ENCODE measurements at regions not wholly inside any gene's neighbourhood (a gene's known extent, or its start where the extent isn't known, plus 50 kb on each side); places are given as distances from the start of the nearest gene placed in this dataset.
"Not testable (repeated sequence)": the region's sequence is repeated elsewhere in the genome, so short reads cannot be mapped to it uniquely, and the experiment has no call there.

- no peak for DNase-seq (ENCODE audit: low read depth)
Measured at GRCh38 chr16:64724339-64724738, 397.5 kb downstream of the CDH11 start.

GRCh38 chr16:64718486-64718885, 403.4 kb downstream of the CDH11 start:
- no peak for DNase-seq (ENCODE audit: low read depth)

DNA sequence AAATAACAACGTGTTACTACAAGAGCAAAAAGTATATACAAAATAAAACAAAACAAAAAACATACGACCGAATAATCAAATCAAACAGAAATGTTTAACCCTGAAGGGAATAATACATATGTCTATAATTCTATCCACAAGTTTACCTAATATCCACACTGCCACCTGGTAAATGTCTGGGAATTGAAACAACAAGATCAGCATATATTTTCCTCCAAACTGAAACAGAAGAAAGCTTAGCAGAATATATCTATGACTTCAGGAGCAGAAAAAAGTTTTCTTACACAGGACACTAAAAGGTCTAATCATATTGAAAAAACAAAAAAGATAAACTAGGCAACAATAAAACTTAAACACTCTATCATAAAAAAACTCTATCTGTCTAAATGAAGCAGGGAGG, 404.0 kb downstream of the CDH11 start:
- DNase-seq (ENCODE audit: low read depth) = no peak

DNA sequence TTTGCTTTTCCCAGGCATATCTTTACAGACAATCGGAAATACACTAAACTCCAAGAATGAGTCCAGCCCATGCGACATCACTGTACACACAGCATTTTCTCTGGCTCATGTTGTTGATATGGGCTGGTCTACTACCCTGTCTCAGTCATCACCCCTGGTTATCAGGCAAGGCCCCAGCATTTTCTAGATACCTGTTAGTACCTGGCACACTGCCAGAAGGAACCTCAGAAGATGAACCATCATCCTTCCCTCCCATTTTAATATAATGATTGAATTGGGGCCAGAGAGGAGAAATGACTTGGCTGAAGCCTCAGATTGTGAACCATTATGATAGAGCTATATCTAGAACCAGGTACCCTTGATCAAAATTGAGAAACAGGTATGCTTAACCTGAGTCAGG, 406.2 kb downstream of the CDH11 start:
- DNase-seq (ENCODE audit: low read depth) = no peak

DNA sequence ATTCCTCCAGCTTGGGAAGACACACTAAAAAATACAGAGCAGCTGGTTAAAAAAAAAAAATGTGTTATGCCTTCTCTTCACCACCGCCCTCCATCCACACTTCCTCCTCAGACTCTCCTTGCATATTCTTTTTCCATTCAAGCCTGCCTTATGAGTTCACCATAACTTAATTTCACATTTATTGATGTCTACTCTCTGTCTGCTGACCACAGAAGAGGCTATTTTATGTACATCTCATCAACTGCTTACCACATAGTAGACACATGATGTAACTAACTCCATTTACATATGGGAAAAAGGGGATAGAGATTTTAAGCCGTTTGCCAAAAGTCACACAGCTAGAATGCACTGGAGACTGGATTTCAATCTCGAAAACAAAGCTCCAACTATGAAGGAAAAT, 409.8 kb downstream of the CDH11 start:
- DNase-seq (ENCODE audit: low read depth) = no peak

DNA sequence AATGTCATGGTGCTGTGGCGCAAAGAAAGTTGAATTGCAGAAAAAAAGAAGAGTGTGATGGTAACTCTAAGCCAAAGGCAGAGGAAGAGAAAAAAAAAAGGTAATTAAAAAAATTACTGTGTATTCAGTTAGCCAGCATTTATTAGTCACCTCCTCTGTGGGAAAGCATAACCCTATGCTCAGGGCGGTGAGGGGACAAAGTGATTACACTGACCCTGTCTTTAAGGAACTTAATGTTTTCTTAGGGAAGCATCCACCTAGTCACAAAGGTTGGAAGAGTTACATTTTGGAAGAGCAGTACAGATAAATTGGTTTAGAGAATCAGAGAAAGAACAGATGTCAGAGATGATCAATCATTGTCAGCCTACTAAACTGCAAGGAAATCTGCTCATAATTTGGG, 410.3 kb downstream of the CDH11 start:
- DNase-seq (ENCODE audit: low read depth) = no peak

DNA sequence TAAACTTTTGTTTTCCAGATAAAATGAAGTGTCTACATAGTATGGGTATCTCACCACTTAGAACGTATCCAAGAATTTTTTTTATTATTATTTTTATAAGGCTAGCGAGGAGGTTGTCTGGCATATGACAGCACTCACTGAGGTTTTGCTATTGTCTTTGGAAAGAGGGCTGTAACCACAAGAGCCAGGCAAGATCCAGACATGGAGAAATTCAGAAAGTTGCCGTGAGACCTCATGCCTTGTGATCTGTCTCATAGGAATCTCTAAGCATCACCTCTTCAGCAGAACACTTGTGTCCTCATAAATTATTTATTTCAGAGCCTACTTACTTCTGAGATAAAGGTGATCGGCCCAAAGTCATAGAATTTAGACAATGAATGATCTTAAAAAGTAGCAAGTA, 410.8 kb downstream of the CDH11 start:
- DNase-seq (ENCODE audit: low read depth) = peak; percentile 14

DNA sequence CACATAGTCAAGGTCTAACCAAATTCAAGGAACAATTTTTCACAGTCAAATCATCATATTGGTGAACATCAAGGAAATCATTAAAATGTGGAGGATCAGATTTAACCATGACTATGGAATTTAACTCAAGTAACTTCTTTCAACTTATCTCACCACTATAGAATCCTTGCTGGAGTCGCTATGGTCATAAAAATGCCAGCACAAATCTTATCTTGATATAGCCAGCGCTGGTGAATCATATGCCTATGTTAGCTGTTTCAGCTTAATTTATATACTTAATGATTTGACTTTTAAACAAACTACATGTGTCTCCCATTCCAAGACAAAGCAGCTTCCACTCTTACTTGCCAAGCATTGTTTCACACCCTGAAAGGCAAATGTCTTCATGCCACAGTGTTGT, 416.4 kb downstream of the CDH11 start:
- no peak for DNase-seq (ENCODE audit: low read depth)

GRCh38 chr16:64704386-64704785, 417.5 kb downstream of the CDH11 start:
- no peak for DNase-seq (ENCODE audit: low read depth)

DNA sequence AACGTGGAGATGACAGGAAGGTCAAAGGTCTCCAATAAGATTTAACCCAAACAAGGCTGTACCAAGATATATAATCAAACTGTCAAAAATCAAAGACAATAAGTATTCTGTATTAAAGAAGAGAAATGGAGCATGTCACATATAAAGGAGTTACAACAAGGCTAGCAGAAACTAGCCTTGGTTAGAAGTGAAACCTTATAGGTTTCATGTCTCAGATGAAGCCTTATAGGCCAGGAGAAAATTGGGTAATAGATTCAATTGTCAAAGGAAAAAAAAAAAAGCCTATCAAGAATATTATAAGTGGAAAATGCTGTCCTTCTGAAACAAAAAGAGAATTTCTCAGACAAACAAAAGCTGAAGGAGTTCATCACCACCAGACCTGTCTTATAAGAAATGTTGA, 419.4 kb downstream of the CDH11 start:
- DNase-seq (ENCODE audit: low read depth) = no peak

- DNase-seq (ENCODE audit: low read depth) = no peak
Measured at GRCh38 chr16:64700628-64701027, 421.2 kb downstream of the CDH11 start.

GRCh38 chr16:64696866-64697265, 425.0 kb downstream of the CDH11 start:
- no peak for DNase-seq (ENCODE audit: low read depth)

DNA sequence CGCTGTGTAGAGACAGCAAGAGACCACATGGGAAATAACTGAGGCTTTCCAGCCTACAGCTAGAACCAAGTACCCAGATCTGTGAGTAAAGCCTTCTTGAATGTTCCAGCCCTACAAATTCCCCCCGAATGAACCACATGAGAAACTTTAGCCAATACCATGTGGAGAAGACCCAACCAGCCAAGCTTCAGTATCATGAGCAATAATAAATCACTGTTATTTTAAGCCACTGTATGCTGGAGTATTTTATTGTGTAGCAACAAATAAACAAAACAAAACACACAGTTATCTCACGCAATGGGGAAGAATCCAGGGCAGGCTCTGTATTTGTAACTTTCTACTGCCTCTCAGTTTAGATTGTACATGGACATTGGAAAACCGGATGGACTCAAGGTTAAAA, 426.2 kb downstream of the CDH11 start:
- peak; percentile 1 for DNase-seq (ENCODE audit: low read depth)

- DNase-seq (ENCODE audit: low read depth) = no peak
Measured at GRCh38 chr16:64693946-64694345, 427.9 kb downstream of the CDH11 start.

- DNase-seq (ENCODE audit: low read depth) = peak; percentile 9
Measured at GRCh38 chr16:64687786-64688185, 434.1 kb downstream of the CDH11 start.

DNA sequence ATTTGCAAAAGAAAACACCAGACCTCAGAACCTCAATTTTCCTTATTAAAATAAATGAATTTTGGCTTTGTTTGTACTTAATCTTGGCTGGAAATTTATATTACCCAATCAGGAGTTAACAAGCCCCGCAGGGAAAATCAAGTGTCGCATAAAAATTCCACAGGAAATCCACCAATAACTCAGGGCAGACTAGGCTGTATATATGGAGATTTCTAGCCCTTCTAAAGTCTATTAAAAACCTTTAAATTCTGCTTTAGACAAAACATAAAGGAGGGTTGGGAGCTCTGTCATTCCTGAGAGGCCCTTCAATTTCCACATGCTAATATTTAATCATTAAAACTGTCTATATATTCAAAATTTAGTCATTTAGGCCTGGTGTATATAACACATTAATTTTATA, 434.7 kb downstream of the CDH11 start:
- no peak for DNase-seq (ENCODE audit: low read depth)

GRCh38 chr16:64679976-64680690, 441.7 kb downstream of the CDH11 start:
- no peak for DNase-seq (ENCODE audit: low read depth)

- DNase-seq (ENCODE audit: low read depth) = no peak
Measured at GRCh38 chr16:64669573-64669972, 452.3 kb downstream of the CDH11 start.

DNA sequence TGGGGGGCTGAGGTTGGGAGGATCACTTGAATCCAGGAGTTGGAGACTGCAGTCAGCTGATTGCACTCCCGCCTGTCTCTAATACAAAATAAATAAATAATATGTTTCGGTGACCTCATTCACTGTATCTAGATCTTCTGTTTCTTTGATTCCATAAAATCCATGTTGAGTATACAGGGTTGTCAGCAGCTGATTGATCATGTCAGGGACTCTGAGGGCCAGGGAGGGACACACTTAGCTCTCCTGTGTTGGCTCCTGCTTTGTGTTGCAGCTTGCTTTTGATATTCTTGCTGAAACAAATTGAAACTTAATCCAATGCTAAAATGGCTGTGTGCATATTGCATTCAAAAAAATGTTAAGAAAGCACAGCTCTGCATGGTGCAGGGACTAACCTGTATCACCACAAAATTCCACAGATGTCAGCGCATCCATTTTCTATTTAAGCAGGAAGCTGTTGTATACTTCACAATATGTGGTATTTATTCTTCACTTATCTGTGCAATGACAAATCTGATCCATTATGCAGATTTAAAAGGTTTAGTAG, 454.5 kb downstream of the CDH11 start:
- no peak for DNase-seq (ENCODE audit: low read depth)

GRCh38 chr16:64662312-64662711, 459.6 kb downstream of the CDH11 start:
- not testable (repeated sequence) for DNase-seq (ENCODE audit: low read depth)

DNA sequence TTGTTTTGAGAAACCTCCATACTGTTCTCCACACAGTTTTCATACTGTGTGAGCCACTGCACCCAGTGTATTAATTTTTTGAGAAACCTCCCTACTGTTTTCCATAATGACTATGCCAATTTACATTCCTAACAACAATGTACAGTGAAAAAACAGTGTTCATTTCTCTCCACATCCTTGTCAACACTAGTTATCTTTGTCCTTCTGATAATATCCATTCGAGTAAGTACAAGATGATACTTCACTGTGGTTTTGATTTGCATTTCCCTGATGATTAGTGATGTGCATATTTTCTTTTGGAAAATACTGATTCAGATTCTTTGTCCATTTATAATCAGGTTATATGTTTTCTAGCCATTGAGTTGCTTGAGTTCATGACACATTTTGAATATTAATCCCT, 462.0 kb downstream of the CDH11 start:
- no peak for DNase-seq (ENCODE audit: low read depth)

- no peak for DNase-seq (ENCODE audit: low read depth)
Measured at GRCh38 chr16:64657316-64658011, 464.4 kb downstream of the CDH11 start.

DNA sequence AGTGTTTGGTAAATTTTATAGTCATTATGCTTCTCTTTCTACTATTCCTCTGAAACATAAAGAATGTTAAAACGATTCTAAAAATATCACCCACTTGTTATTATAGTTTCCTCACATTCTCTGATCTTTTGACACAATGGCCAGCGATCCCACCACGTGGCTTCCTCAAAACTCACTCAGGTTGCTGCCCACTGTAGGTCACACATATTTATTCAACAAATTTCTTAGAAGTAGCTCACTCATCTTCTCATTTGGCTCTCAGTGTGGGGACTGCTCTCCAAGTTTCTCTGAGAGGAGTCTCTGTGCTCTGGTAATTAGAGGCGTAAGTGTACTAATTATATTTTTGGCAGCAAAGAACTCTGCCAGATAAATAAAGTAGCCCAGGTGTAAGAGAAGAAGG, 465.4 kb downstream of the CDH11 start:
- no peak for DNase-seq (ENCODE audit: low read depth)
